Endothelial cell of umbilical vein (primary cell): ENCODE measurements at regions not wholly inside any gene's neighbourhood (a gene's known extent, or its start where the extent isn't known, plus 50 kb on each side); places are given as distances from the start of the nearest gene placed in this dataset.

ENCODE experiments used
- BruUV-seq: library from RNA; stranded (reverse); fragments of 400-500 nt; replicated peaks from 2 replicates; lab custom pipeline; 2021; lab: Mats Ljungman, UMichigan
- CTCF ChIA-PET: fragments of 300-600, 350-600 bp; sonication (Branson Sonifier 250); formaldehyde crosslinking; loops from one replicate; lab custom pipeline; 2021; ENCODE audit warnings: antibody characterized with exemption, inconsistent platforms; lab: Charles Lee
- POLR2A ChIA-PET: fragments of 300-600, 350-600 bp; sonication (Branson Sonifier 250); formaldehyde crosslinking; loops from one replicate; lab custom pipeline; 2021; ENCODE audit warnings: antibody characterized with exemption, inconsistent platforms; lab: Charles Lee
- DNase-seq: peaks from one replicate; pipeline ENCODE4 v3.0.0-alpha.2; 2011; ENCODE audit warnings: low read depth, low spot score
- FAIRE-seq: peaks from 2 replicates; lab custom pipeline; 2011; peaks lifted over from hg19 to GRCh38; lab: Jason Lieb, UNC
- H2AFZ ChIP-seq: 2 replicates; pipeline ENCODE4 v1.6.0; 2012; ENCODE audit warnings: low read depth, low read length, control low read depth, inconsistent platforms
- H3K27ac ChIP-seq: 2 replicates; pipeline ENCODE4 v1.5.1; 2011; ENCODE audit warnings: low read depth, mild to moderate bottlenecking, control low read depth, low read length, moderate library complexity; ENCODE audit not compliant: insufficient read depth
- H3K27me3 ChIP-seq, 2 experiments: 2 replicates each; pipeline versions ENCODE4 v1.6.0 to v1.6.1; 2011; ENCODE audit warnings: low read length in 2 of 2, mixed read lengths in 1 of 2; ENCODE audit not compliant: control insufficient read depth in 2 of 2, insufficient read depth in 2 of 2
- H3K36me3 ChIP-seq, 2 experiments: 2 replicates in 1 of 2; 3 replicates in 1 of 2; pipeline ENCODE4 v1.5.1; 2011; ENCODE audit warnings: low read length in 2 of 2, mild to moderate bottlenecking in 1 of 2, moderate library complexity in 1 of 2; ENCODE audit not compliant: control insufficient read depth in 2 of 2, insufficient read depth in 2 of 2; ENCODE audit errors: extremely low read depth in 1 of 2
- H3K4me1 ChIP-seq: 3 replicates; pipeline ENCODE4 v1.5.1; 2011; ENCODE audit warnings: mild to moderate bottlenecking, low read length; ENCODE audit not compliant: control insufficient read depth, insufficient read depth; ENCODE audit errors: extremely low read depth
- H3K4me2 ChIP-seq: 2 replicates; pipeline ENCODE4 v1.6.1; 2011; ENCODE audit warnings: low read length, control low read depth, mixed read lengths; ENCODE audit not compliant: insufficient read depth
- H3K4me3 ChIP-seq, 3 experiments: fragments of 200-600 bp in 1 of 3; sonication (generic), shearing (Covaris generic) in 1 of 3; replicated peaks in 1 of 3; 2 replicates each; pipeline ENCODE4 v1.5.1; 2011 to 2016; ENCODE audit warnings: control low read depth in 3 of 3, low read length in 3 of 3, mild to moderate bottlenecking in 2 of 3, inconsistent platforms in 1 of 3, low read depth in 1 of 3, moderate library complexity in 1 of 3; ENCODE audit not compliant: insufficient read depth in 1 of 3
- H3K79me2 ChIP-seq: 2 replicates; pipeline ENCODE4 v1.6.0; 2012; ENCODE audit warnings: low read length, inconsistent platforms; ENCODE audit not compliant: control insufficient read depth, insufficient read depth
- H3K9ac ChIP-seq: replicated peaks from 2 replicates; pipeline ENCODE3; 2011; ENCODE audit warnings: low read length, control low read depth; ENCODE audit not compliant: insufficient read depth; ENCODE audit errors: extremely low read depth
- H3K9me1 ChIP-seq: replicated peaks from 3 replicates; pipeline ENCODE4 v1.6.0; 2011; ENCODE audit warnings: mild to moderate bottlenecking, low read length; ENCODE audit not compliant: control insufficient read depth, insufficient read depth; ENCODE audit errors: extremely low read depth
- H3K9me3 ChIP-seq: replicated peaks from 2 replicates; pipeline ENCODE4 v1.5.1; 2012; ENCODE audit warnings: low read length, inconsistent platforms; ENCODE audit not compliant: control insufficient read depth, insufficient read depth
- H4K20me1 ChIP-seq: replicated peaks from 2 replicates; pipeline ENCODE3; 2011; ENCODE audit warnings: mild to moderate bottlenecking, low read length; ENCODE audit not compliant: control insufficient read depth, insufficient read depth; ENCODE audit errors: extremely low read depth
- CTCF ChIP-seq, 2 donors: IDR thresholded peaks; 1 replicate in 1 of 2; 2 replicates in 1 of 2; pipeline ENCODE4 v1.5.1; 2011; ENCODE audit warnings: low read length in 2 of 2, mild to moderate bottlenecking in 2 of 2, moderate library complexity in 2 of 2, control low read depth in 1 of 2, inconsistent platforms in 1 of 2, low read depth in 1 of 2; ENCODE audit not compliant: insufficient read depth in 1 of 2; ENCODE audit errors: extremely low read depth in 1 of 2
- EZH2 ChIP-seq: IDR thresholded peaks from 2 replicates; pipeline ENCODE4 v1.6.1; 2012; ENCODE audit warnings: borderline replicate concordance, low read depth, mild to moderate bottlenecking, moderate library complexity, low read length, inconsistent platforms; ENCODE audit not compliant: severe bottlenecking
- FOS ChIP-seq: IDR thresholded peaks from 2 replicates; pipeline ENCODE4 v1.6.1; 2011; ENCODE audit warnings: mild to moderate bottlenecking, low read length, moderate library complexity, borderline replicate concordance; ENCODE audit not compliant: insufficient read depth
- GATA2 ChIP-seq: IDR thresholded peaks from 2 replicates; pipeline ENCODE4 v1.7.0; 2011; ENCODE audit warnings: low read depth, mild to moderate bottlenecking, moderate library complexity, mixed read lengths, low read length; ENCODE audit not compliant: insufficient read length, insufficient read depth
- JUN ChIP-seq: IDR thresholded peaks from 2 replicates; pipeline ENCODE4 v1.6.1; 2011; ENCODE audit warnings: borderline replicate concordance, low read depth; ENCODE audit not compliant: insufficient read length, insufficient read depth
- MYC ChIP-seq: IDR thresholded peaks from one replicate; pipeline ENCODE4 v1.6.1; 2011; ENCODE audit warnings: mild to moderate bottlenecking, low read depth, low read length
- POLR2A ChIP-seq: IDR thresholded peaks from 2 replicates; pipeline ENCODE4 v1.6.1; 2012; ENCODE audit warnings: low read depth, mild to moderate bottlenecking, control low read depth, low read length
- POLR2AphosphoS5 ChIP-seq: IDR thresholded peaks from 2 replicates; pipeline ENCODE4 v1.6.1; 2012; ENCODE audit warnings: low read depth, mild to moderate bottlenecking, control low read depth, low read length, moderate library complexity; ENCODE audit not compliant: insufficient read depth
- dilution Hi-C: fragments of 300-500 bp; cut with MboI; formaldehyde crosslinking; loops from one replicate; pipeline ENCODE4 v1.15.0; 2019; ENCODE audit warnings: low sequenced_read_pairs; ENCODE audit not compliant: extremely low pct_ligation_motif_present
- intact Hi-C: fragments of 100-400 bp; cut with micrococcal nuclease; formaldehyde crosslinking; loops from one replicate; pipeline ENCODE4 v1.10.0; 2022
- TF ChIP-seq, protein P1 (sequence below): IDR thresholded peaks from 2 replicates; pipeline ENCODE4 v1.6.1; 2011; ENCODE audit not compliant: insufficient read depth, insufficient read length

GRCh38 chr14:75363130-75363529, 64.7 kb upstream of the JDP2 start:
- Histone ChIP-seq H3K4me1 (no peaks in the 10 kb centered on the region), H3K9ac (no peak overlapping the region), H3K4me3 (no peak overlapping the region), H3K27ac (no peak overlapping the region), H3K4me2 (no peak overlapping the region), H2AFZ (no peak overlapping the region), H3K9me1 (no peaks in the 10 kb centered on the region), H4K20me1 (no peaks in the 10 kb centered on the region), H3K9me3 (no peaks in the 10 kb centered on the region), H3K27me3 (peaks cover 18 to 22% of the 10 kb centered on the region in 2 experiments), H3K36me3 (no peaks in the 10 kb centered on the region), H3K79me2 (no peaks in the 10 kb centered on the region)
- no peak for DNase-seq
- ChIA-PET CTCF (no interaction called here), POLR2A (no interaction called here)
- no peak for FAIRE-seq
- intact Hi-C loops, result no loop called here
- BruUV-seq, result no TSS peak
- no peak for TF ChIP-seq CTCF (IDR thresholded peaks at IDR 0.05; ENCODE audit: extremely low read depth in 1 of 2, insufficient read depth in 1 of 2, low read depth in 1 of 2, low read length in 2 of 2)
- no peak for TF ChIP-seq FOS
- TF ChIP-seq, protein P1, sequence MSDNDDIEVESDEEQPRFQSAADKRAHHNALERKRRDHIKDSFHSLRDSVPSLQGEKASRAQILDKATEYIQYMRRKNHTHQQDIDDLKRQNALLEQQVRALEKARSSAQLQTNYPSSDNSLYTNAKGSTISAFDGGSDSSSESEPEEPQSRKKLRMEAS, result no peak
- TF ChIP-seq GATA2, result no peak
- no peak for TF ChIP-seq JUN
- TF ChIP-seq EZH2, result no peak
- no peak for TF ChIP-seq MYC
- TF ChIP-seq POLR2A, result no peak
- no peak for TF ChIP-seq POLR2AphosphoS5
- dilution Hi-C loops, result no loop called here
